GM12878 (cell line): ENCODE measurements at regions not wholly inside any gene's neighbourhood (a gene's known extent, or its start where the extent isn't known, plus 50 kb on each side); places are given as distances from the start of the nearest gene placed in this dataset.

Experiments used
- ATAC-seq: fragments of 200-7000 bp; cut with Tn5 transposase; 3 replicates; pipeline ENCODE4 v1.9.1; 2020; ENCODE audit warnings: mild to moderate bottlenecking, moderate library complexity
- BruUV-seq: library from RNA; stranded (reverse); fragments of 400-500 nt; replicated peaks from 2 replicates; lab custom pipeline; 2021; lab: Mats Ljungman, UMichigan
- CTCF ChIA-PET: fragments of 300-600 bp; sonication (Branson Sonifier 250); formaldehyde crosslinking; extraction: SDS; loops from one replicate; lab custom pipeline; 2021; ENCODE audit warnings: inconsistent platforms; lab: Yijun Ruan, JAX
- POLR2A ChIA-PET: fragments of 350-600 bp; formaldehyde crosslinking; extraction: SDS; loops from one replicate; lab custom pipeline; 2021; ENCODE audit warnings: inconsistent platforms; lab: Charles Lee
- RAD21 ChIA-PET: fragments of 300-600 bp; sonication (Branson Sonifier 250); formaldehyde crosslinking; loops from one replicate; lab custom pipeline; 2023; ENCODE audit warnings: antibody characterized with exemption; ENCODE audit not compliant: unreplicated experiment; lab: Charles Lee
- SMC1A ChIA-PET: fragments of 300-600 bp; sonication (Branson Sonifier 250); formaldehyde crosslinking; loops from one replicate; lab custom pipeline; 2023; ENCODE audit not compliant: unreplicated experiment, uncharacterized antibody; lab: Charles Lee
- DNase-seq: peaks from one replicate; pipeline ENCODE4 v3.0.0-alpha.2; 2011; ENCODE audit warnings: low read depth, low spot score
- FAIRE-seq: peaks from 3 replicates; lab custom pipeline; 2011; peaks lifted over from hg19 to GRCh38; lab: Jason Lieb, UNC
- H2AFZ ChIP-seq: 2 replicates; pipeline ENCODE4 v1.6.0; 2011; ENCODE audit warnings: low read depth, low read length, control low read depth; ENCODE audit not compliant: control insufficient read depth
- H3K27ac ChIP-seq: 2 replicates; pipeline ENCODE4 v1.5.1; 2011; ENCODE audit warnings: control low read depth; ENCODE audit not compliant: control insufficient read depth, insufficient read depth
- H3K27me3 ChIP-seq, 2 experiments: replicated peaks in 1 of 2; 2 replicates each; pipeline versions ENCODE4 v1.6.0 to v1.6.1; 2011; ENCODE audit warnings: low read length in 1 of 2; ENCODE audit not compliant: control insufficient read depth in 2 of 2, insufficient read depth in 2 of 2
- H3K36me3 ChIP-seq, 2 experiments: 2 replicates each; pipeline ENCODE4 v1.5.1; 2011; ENCODE audit warnings: low read length in 1 of 2; ENCODE audit not compliant: control insufficient read depth in 2 of 2, insufficient read depth in 2 of 2
- H3K4me1 ChIP-seq: 2 replicates; pipeline ENCODE4 v1.6.1; 2011; ENCODE audit warnings: mild to moderate bottlenecking, low read length, moderate library complexity, mixed read lengths; ENCODE audit not compliant: control insufficient read depth, insufficient read depth
- H3K4me2 ChIP-seq: 2 replicates; pipeline ENCODE4 v1.6.0; 2011; ENCODE audit warnings: control low read depth; ENCODE audit not compliant: control insufficient read depth, insufficient read depth
- H3K4me3 ChIP-seq: fragments of 200-600 bp; sonication (generic); 2 replicates; pipeline ENCODE4 v1.5.1; 2016
- H3K79me2 ChIP-seq: 2 replicates; pipeline ENCODE4 v1.6.0; 2011; ENCODE audit warnings: low read length; ENCODE audit not compliant: control insufficient read depth, insufficient read depth
- H3K9ac ChIP-seq: 2 replicates; pipeline ENCODE4 v1.8.0; 2011; ENCODE audit warnings: low read length, control low read depth, mixed read lengths; ENCODE audit not compliant: control insufficient read depth, insufficient read depth
- H3K9me3 ChIP-seq: replicated peaks from 3 replicates; pipeline ENCODE4 v1.5.1; 2011; ENCODE audit warnings: mild to moderate bottlenecking, low read length; ENCODE audit not compliant: control insufficient read depth, insufficient read depth
- H4K20me1 ChIP-seq: 2 replicates; pipeline ENCODE4 v1.6.0; 2011; ENCODE audit not compliant: control insufficient read depth, insufficient read depth
- BACH1 ChIP-seq: fragments of 450-650 bp; IDR thresholded peaks from 2 replicates; pipeline ENCODE4 v1.6.1; 2017; ENCODE audit warnings: mild to moderate bottlenecking, borderline replicate concordance
- CHD1 ChIP-seq: IDR thresholded peaks from 2 replicates; pipeline ENCODE4 v1.6.1; 2012; ENCODE audit warnings: low read depth, low read length, improper control_type of control experiment
- ELK1 ChIP-seq: IDR thresholded peaks from 2 replicates; pipeline ENCODE4 v1.6.1; 2012; ENCODE audit warnings: low read depth, low read length, improper control_type of control experiment
- FOS ChIP-seq: IDR thresholded peaks from 3 replicates; pipeline ENCODE4 v1.6.1; 2011; ENCODE audit warnings: borderline replicate concordance; ENCODE audit not compliant: insufficient read length; ENCODE audit errors: extremely low read depth
- MEF2A ChIP-seq: IDR thresholded peaks from 2 replicates; pipeline ENCODE4 v1.6.1; 2011; ENCODE audit warnings: low read depth, mild to moderate bottlenecking, low read length, moderate library complexity; ENCODE audit not compliant: insufficient read depth
- MLLT1 ChIP-seq: fragments of 450-650 bp; IDR thresholded peaks from 2 replicates; pipeline ENCODE4 v1.6.1; 2016; ENCODE audit warnings: mild to moderate bottlenecking
- NFIC ChIP-seq: IDR thresholded peaks from 2 replicates; pipeline ENCODE4 v1.6.1; 2012; ENCODE audit warnings: low read depth, mild to moderate bottlenecking, inconsistent platforms, low read length, moderate library complexity
- RAD21 ChIP-seq: IDR thresholded peaks from 2 replicates; pipeline ENCODE4 v1.6.1; 2011; ENCODE audit warnings: mild to moderate bottlenecking, low read depth, low read length, moderate library complexity; ENCODE audit not compliant: insufficient read depth
- RCOR1 ChIP-seq: conservative IDR thresholded peaks from 2 replicates; pipeline ENCODE4 v1.6.1; 2012; ENCODE audit warnings: low read depth, low read length, improper control_type of control experiment
- SKIL ChIP-seq: fragments of 450-650 bp; IDR thresholded peaks from 2 replicates; pipeline ENCODE4 v1.6.1; 2017; ENCODE audit warnings: mild to moderate bottlenecking, low read depth, inconsistent platforms; ENCODE audit not compliant: poor library complexity, severe bottlenecking
- ZBED1 ChIP-seq: IDR thresholded peaks from 2 replicates; pipeline ENCODE4 v1.6.1; 2016; ENCODE audit warnings: borderline replicate concordance
- ZNF384 ChIP-seq: IDR thresholded peaks from 2 replicates; pipeline ENCODE4 v1.6.1; 2012; ENCODE audit warnings: low read depth, mild to moderate bottlenecking, low read length, improper control_type of control experiment, borderline replicate concordance
- WGBS: methylation state at CpG from one replicate; pipeline ENCODE4 v1.1.6; 2016; ENCODE audit warnings: low lambda C conversion rate; ENCODE audit not compliant: insufficient replicate concordance, insufficient coverage; ENCODE audit errors: missing lambda C conversion rate; 5-methylcytosine and 5-hydroxymethylcytosine counted together
- in situ Hi-C: fragments of 300-500 bp; cut with MboI; formaldehyde crosslinking; loops from 9 replicates; pipeline ENCODE4 v1.14.3; 2018; ENCODE audit warnings: mixed read lengths
- intact Hi-C: fragments of 100-400 bp; cut with micrococcal nuclease; formaldehyde crosslinking; loops from one replicate; pipeline ENCODE4 v1.14.2; 2022; ENCODE audit not compliant: unreplicated experiment

- H3K9ac ChIP-seq, result no peak overlapping the region
- DNase-seq (no peak), FAIRE-seq (no peak), ATAC-seq (no peak)
- ChIA-PET RAD21 (no interaction called here), SMC1A (no interaction called here), POLR2A (no interaction called here), CTCF (no interaction called here)
- H3K36me3 ChIP-seq, result no peaks in the 10 kb centered on the region
- H2AFZ ChIP-seq, result no peak overlapping the region
- WGBS, result 7% methylated on average over 4 of the region's 4 CpGs
- no peak overlapping the region for H3K4me3 ChIP-seq
- TF ChIP-seq ZNF384, result no peak
- TF ChIP-seq ELK1, result no peak
- no peak overlapping the region for H3K27ac ChIP-seq
- no peaks in the 10 kb centered on the region for H3K79me2 ChIP-seq
- no peaks in the 10 kb centered on the region for H4K20me1 ChIP-seq
- H3K4me1 ChIP-seq, result no peaks in the 10 kb centered on the region
- no peaks in the 10 kb centered on the region for H3K9me3 ChIP-seq
- intact Hi-C loops (no loop called here), in situ Hi-C loops (no loop called here)
- BruUV-seq, result no TSS peak
- no peak overlapping the region for H3K4me2 ChIP-seq
- no peaks in the 10 kb centered on the region; a peak in 1 of 4 replicates for H3K27me3 ChIP-seq
Measured at GRCh38 chr11:106461839-106462545, 384.5 kb downstream of the AASDHPPT start.

- CTCF ChIA-PET, result no interaction called here
- no peak overlapping the region for H3K9ac ChIP-seq
- 0% methylated on average over 1 of the region's 1 CpG for WGBS
- H3K27me3 ChIP-seq, result no peaks in the 10 kb centered on the region; a peak in 1 of 4 replicates
- SMC1A ChIA-PET, result no interaction called here
- no peaks in the 10 kb centered on the region for H4K20me1 ChIP-seq
- H2AFZ ChIP-seq, result no peak overlapping the region
- ATAC-seq (no peak), DNase-seq (no peak), FAIRE-seq (no peak)
- no TSS peak for BruUV-seq
- no peak overlapping the region for H3K27ac ChIP-seq
- H3K9me3 ChIP-seq, result no peaks in the 10 kb centered on the region
- H3K4me2 ChIP-seq, result no peak overlapping the region
- H3K4me1 ChIP-seq, result no peaks in the 10 kb centered on the region
- H3K79me2 ChIP-seq, result no peaks in the 10 kb centered on the region
- in situ Hi-C loops (no loop called here), intact Hi-C loops (no loop called here)
- no peaks in the 10 kb centered on the region for H3K36me3 ChIP-seq
- POLR2A ChIA-PET, result no interaction called here
- H3K4me3 ChIP-seq, result no peak overlapping the region
- RAD21 ChIA-PET, result no interaction called here
- TF ChIP-seq FOS (no peak), MEF2A (no peak), MLLT1 (no peak), RCOR1 (no peak), BACH1 (no peak), ZBED1 (no peak), CHD1 (no peak), NFIC (no peak), SKIL (no peak), RAD21 (no peak)
Measured at GRCh38 chr11:106463154-106463553, 385.7 kb downstream of the AASDHPPT start.
